GM12891 (cell line): ENCODE measurements at regions not wholly inside any gene's neighbourhood (a gene's known extent, or its start where the extent isn't known, plus 50 kb on each side); places are given as distances from the start of the nearest gene placed in this dataset.

Source experiments
- DNase-seq: peaks from one replicate; pipeline ENCODE4 v3.0.0; 2011; ENCODE audit warnings: low spot score; ENCODE audit not compliant: insufficient read length
- FAIRE-seq: peaks from 2 replicates; lab custom pipeline; 2011; peaks lifted over from hg19 to GRCh38; lab: Jason Lieb, UNC
- PAX5 ChIP-seq: IDR thresholded peaks from 2 replicates; pipeline ENCODE4 v1.6.1; 2011; ENCODE audit warnings: low read length, moderate library complexity, mild to moderate bottlenecking; ENCODE audit not compliant: insufficient read depth, severe bottlenecking
- POLR2A ChIP-seq: IDR thresholded peaks from 2 replicates; pipeline ENCODE4 v1.6.1; 2011; ENCODE audit warnings: low read depth, low read length, control low read depth
- POLR2AphosphoS5 ChIP-seq: IDR thresholded peaks from 2 replicates; pipeline ENCODE4 v1.6.1; 2011; ENCODE audit warnings: low read depth, low read length, control low read depth
- POU2F2 ChIP-seq: IDR thresholded peaks from 2 replicates; pipeline ENCODE4 v1.6.1; 2011; ENCODE audit warnings: low read depth, mild to moderate bottlenecking, control low read depth, low read length, moderate library complexity
- SPI1 ChIP-seq: IDR thresholded peaks from 2 replicates; pipeline ENCODE4 v1.6.1; 2011; ENCODE audit warnings: low read depth, low read length, control low read depth
- TAF1 ChIP-seq: IDR thresholded peaks from 2 replicates; pipeline ENCODE4 v1.6.1; 2011; ENCODE audit warnings: low read depth, low read length, control low read depth

DNA sequence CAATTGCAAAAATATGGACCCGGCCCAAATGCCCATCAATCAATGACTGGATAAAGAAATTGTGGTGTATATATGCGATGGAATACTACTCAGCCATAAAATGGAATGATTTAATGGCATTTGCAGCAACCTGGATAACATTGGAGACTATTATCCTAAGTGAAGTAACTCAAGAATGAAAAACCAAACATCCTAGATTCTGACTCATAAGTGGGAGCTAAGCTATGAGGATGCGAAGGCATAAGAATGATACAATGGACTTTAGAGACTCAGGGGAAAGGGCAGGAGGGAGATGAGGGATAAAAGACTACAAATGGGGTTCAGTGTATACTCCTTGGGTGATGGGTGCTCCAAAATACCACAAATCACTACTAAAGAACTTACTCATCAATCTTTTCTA lies 247.6 kb upstream of the FBXL7 start:
- no peak for TF ChIP-seq POLR2AphosphoS5
- no peak for TF ChIP-seq POU2F2
- TF ChIP-seq PAX5, result no peak
- no peak for TF ChIP-seq POLR2A
- no peak for TF ChIP-seq TAF1
- DNase-seq (no peak), FAIRE-seq (no peak)

DNA sequence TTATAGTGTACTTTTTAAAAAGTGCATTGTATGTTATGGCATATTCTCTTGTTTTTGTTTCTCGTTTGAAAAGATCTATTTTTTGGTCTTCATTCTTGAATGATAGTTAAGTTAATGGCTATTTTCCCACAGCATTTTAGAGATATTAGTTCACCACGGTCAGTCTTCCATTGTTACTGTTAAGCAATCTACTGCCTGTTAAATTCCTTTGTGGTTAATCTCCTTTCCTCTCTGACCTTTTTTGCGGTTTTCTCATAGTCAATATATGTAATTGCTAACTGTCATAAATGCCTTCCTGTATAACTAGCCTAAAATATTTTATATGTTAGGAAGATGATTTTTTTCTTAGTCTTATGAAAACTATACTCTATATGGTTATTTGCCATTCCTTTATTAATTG lies 250.8 kb upstream of the FBXL7 start:
- TF ChIP-seq POLR2AphosphoS5 (no peak), POLR2A (no peak), POU2F2 (no peak), PAX5 (no peak), SPI1 (no peak), TAF1 (no peak)
- FAIRE-seq, result no peak
- no peak for DNase-seq

DNA sequence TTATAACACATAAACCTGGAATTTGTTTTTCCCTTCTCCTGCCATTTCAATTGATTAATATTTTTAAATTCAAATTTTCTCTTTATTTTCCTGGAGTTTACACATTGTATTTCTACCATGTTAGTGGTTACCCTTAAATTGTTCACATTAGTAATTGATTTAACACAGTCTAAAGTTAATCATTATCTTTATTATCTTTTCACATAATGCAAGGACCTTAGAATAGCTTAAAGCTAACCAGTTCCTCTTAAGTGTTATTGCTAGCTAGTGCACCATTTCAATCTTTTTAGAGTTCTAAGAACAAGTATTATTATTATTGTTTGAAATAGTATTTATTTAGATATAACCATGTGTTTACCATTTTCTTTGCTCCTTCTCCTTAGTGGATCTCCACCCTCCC lies 251.2 kb upstream of the FBXL7 start:
- FAIRE-seq, result no peak
- DNase-seq, result no peak
- TF ChIP-seq SPI1 (no peak), POU2F2 (no peak), TAF1 (no peak), POLR2A (no peak), PAX5 (no peak), POLR2AphosphoS5 (no peak)

DNA sequence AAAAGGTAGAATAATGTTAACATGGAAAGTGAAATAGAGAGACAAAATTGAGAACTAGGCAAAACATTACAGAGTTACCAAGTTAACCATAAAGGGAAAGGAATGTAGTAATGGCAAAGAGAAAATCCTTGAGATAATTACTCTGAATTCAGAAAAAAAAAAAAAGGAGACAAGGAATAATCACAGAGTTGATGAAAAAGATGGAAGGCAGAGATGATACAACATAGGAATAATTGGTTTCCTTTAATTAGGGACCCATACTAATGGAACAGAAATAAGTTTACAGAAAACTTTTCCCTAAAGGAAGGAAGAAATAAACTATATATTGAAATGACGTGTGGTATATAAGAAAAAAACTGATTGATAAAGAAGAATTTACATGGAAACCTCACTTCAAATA lies 254.1 kb upstream of the FBXL7 start:
- no peak for TF ChIP-seq POLR2A
- TF ChIP-seq POLR2AphosphoS5, result no peak
- no peak for TF ChIP-seq TAF1
- no peak for TF ChIP-seq SPI1
- no peak for TF ChIP-seq POU2F2
- no peak for TF ChIP-seq PAX5
- FAIRE-seq (no peak), DNase-seq (no peak)

DNA sequence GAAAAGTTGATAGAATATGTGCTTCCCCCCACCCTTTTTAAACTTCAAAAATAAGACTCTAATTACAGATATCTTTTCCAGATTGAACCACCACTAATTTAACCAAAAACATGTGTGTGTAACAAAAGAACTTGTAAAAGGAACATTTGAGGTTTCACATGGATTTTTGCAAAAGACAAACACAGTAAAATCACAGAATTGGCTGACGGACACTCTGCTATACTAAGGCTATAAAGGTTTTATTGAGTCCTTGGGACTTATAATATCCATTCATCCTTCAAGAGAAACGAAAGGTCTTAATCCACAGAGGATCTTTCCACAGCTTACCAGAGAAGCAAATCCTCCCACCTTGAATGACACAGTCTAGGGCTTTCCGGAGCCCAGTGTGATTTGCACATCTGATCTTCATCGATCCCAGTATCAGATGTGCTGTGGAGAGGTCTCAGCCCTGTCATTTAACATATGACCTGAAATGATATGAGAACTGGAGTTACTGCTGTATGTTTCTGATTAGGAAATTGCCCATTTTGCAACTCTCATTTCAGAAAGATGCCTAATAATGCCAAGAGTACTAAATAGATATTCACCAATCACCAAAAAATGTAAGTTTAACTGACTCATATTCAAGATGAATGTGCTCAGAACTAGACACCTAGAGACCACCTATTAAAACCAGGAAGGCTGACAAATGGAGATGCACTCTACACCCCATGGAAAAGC lies 256.5 kb upstream of the FBXL7 start:
- TF ChIP-seq PAX5 (no peak), SPI1 (no peak), POU2F2 (no peak), POLR2A (no peak), TAF1 (no peak), POLR2AphosphoS5 (no peak)
- DNase-seq, result no peak
- no peak for FAIRE-seq

DNA sequence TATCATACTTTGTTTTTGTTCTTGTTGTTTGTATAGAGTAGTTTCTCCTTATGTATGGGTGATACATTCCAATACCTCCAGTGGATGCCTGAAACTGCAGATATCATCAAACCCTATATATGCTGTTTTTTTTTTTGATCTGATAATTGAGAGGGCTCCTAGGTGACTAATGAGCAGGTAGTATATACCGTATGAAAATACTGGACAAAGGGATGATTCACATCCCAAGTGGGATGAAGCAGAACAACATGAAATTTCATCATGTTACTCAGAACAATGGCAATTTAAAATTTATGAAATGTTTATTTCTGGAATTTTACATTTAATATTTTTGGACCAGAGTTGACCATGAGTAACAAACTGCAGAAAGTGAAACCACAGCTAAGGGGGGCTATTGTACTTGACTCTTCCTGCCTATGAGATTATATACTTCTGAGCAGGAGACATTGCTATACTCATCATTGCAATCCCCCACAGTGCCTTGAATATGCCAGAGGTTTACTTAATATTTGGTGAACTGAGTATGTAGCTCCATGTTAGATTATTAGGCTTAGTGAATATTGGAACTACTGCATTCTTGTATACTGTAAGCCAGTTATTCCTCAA lies 258.7 kb upstream of the FBXL7 start:
- DNase-seq, result no peak
- no peak for TF ChIP-seq TAF1
- no peak for TF ChIP-seq POLR2A
- no peak for TF ChIP-seq POU2F2
- TF ChIP-seq PAX5, result no peak
- no peak for TF ChIP-seq SPI1
- no peak for TF ChIP-seq POLR2AphosphoS5
- no peak for FAIRE-seq

DNA sequence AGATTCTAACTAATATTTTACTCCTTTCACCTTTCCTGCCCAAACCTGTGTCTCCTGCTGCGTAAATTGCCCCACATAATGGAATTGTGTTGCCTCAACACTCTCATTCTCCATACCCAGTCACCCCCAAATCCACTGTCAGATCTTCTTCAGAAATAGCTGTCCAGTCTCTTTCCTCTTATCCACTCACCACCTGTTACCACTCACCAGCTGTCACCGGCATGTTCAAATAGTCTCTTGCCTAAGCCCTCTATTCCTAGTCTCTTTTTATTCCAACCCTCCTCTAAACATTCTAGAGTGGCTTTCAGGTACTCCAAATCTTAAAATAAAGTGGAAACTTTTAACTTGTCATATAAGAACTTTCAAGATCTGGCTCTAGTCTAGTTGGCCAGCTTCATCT lies 262.0 kb upstream of the FBXL7 start:
- no peak for TF ChIP-seq POLR2A
- TF ChIP-seq TAF1, result no peak
- TF ChIP-seq POU2F2, result no peak
- no peak for TF ChIP-seq SPI1
- TF ChIP-seq POLR2AphosphoS5, result no peak
- no peak for TF ChIP-seq PAX5
- FAIRE-seq, result no peak
- DNase-seq, result no peak

DNA sequence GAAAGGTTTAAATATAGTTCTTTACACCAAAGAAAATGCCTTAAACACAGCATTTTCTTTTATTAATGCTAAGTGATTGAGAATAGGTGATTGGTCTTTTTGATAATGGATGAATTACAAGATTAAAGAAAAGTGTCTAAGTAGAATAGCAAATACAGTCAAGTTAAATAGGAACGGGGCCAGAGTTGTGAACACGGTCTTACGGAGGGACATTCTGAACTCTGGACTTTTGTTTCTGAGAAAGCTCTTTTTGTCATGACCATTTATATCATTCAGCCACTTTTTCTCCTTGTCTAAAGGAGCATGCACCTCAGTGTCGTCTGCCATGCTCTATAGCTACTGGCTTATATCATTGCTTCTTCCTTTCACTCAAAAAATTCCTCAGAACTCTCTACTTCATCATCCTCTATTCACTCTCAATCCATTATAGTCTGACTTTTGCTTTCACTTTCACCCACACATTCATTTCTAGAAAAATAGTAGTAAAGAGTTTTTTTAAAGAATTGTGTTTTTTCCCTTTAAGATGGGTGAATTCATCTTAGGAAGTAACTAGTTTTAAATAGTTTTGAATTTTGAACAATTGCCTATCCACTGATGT lies 263.0 kb upstream of the FBXL7 start:
- FAIRE-seq, result no peak
- no peak for TF ChIP-seq POLR2AphosphoS5
- TF ChIP-seq PAX5, result no peak
- no peak for TF ChIP-seq TAF1
- TF ChIP-seq POU2F2, result no peak
- TF ChIP-seq POLR2A, result no peak
- TF ChIP-seq SPI1, result no peak
- DNase-seq, result no peak

DNA sequence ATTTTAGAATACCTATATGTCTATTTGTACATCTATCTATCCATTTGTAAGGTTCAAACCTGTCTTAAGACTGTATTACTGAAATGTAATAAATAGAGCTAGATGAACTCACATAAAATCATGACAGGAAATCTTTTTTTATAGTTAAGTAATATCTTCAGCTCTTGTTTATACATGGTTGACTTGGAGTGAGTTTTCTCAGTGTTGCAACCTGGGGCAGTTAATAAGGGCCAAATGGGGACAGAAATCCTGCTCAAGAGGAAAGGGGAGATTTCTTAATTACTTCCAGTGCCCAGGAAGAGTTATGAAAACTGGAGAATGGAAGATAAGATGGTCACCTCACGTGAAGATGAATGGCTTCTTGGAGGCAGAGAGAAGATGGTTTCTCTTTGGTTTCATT lies 265.1 kb upstream of the FBXL7 start:
- TF ChIP-seq TAF1 (no peak), POLR2AphosphoS5 (no peak), SPI1 (no peak), PAX5 (no peak), POLR2A (no peak), POU2F2 (no peak)
- DNase-seq (no peak), FAIRE-seq (no peak)

DNA sequence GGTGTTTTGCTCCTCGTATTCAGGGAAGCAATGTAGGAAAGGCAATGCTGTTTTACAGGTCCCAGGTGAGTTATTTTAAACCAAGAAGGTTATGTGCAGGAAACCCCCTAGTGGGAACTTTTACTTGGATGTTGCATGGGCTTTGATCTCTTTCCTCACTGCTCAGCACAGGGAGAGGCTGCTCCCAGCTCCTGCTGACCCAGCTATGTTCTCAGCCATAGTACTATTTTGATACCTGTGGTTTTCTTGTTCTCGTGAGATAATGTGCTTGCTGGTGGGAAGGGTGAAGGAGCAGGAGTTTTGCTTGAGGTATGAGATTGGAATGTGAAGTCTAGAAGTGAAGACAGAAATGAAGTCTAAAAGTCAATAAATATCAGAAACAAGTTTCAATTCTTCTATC lies 265.6 kb upstream of the FBXL7 start:
- DNase-seq, result no peak
- TF ChIP-seq POLR2AphosphoS5, result no peak
- no peak for TF ChIP-seq POU2F2
- no peak for TF ChIP-seq PAX5
- TF ChIP-seq TAF1, result no peak
- TF ChIP-seq POLR2A, result no peak
- TF ChIP-seq SPI1, result no peak

More for the DNA sequence above, 265.6 kb upstream of the FBXL7 start:
- FAIRE-seq, result no peak
